ES-I3 (cell line): ENCODE measurements at regions not wholly inside any gene's neighbourhood (a gene's known extent, or its start where the extent isn't known, plus 50 kb on each side); places are given as distances from the start of the nearest gene placed in this dataset.

Experiments
- H3K36me3 ChIP-seq: 2 replicates; pipeline ENCODE4 v1.6.1; 2013; ENCODE audit warnings: mild to moderate bottlenecking, low read length, control low read depth, moderate library complexity; ENCODE audit not compliant: insufficient read depth
- H3K4me1 ChIP-seq: 2 replicates; pipeline ENCODE4 v1.6.1; 2013; ENCODE audit warnings: mild to moderate bottlenecking, control low read depth, low read length; ENCODE audit not compliant: insufficient read depth
- H3K9ac ChIP-seq: 2 replicates; pipeline ENCODE4 v1.6.1; 2013; ENCODE audit warnings: low read depth, mild to moderate bottlenecking, low read length, moderate library complexity
- H3K9me3 ChIP-seq: 2 replicates; pipeline ENCODE4 v1.6.1; 2013; ENCODE audit warnings: mild to moderate bottlenecking, low read length, moderate library complexity; ENCODE audit not compliant: control insufficient read depth, insufficient read depth

DNA sequence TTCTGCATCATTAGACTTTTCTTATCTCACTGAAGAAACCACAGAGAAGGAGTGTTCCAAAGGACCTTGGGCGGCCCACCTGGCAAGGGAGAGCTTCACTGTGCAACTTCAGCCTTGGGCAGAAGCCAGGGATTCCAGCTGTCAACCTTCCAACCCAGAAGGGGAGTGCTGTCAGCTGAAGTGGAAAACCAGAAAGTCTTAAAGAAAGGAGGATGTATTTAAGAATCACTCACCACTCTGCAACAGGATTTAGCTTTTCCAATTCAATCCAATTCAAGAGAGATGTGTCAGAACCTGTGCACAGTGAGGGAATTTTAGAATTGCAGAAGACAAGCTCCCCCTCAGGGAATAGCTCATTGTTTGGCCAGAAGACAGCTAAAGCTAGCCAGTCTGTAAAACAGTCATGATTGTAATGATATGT lies 553.7 kb downstream of the CD83 start:
- Histone ChIP-seq H3K9me3 (no peaks in the 10 kb centered on the region), H3K4me1 (no peaks in the 10 kb centered on the region; the same call in 1 of the 2 replicates), H3K9ac (no peak overlapping the region), H3K36me3 (no peaks in the 10 kb centered on the region)

DNA sequence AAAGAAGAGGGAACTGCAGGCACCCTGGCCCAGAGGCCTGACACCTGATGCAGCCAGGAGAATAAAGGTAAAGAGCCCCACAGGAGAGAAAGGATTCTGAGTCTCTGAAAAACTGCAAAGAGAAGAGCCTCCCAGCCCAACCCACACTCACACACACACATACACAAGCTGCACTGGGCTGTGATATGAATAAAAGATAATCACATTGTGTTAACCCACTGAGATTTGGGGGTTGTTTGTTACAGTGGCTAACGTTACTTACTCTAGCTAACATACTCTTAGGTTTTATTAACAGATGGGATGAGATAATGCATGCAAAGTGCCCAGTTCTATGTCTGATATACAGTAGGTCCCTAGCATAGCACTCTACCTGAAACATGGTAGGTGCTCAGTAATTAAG lies 554.4 kb downstream of the CD83 start:
- Histone ChIP-seq H3K4me1 (no peaks in the 10 kb centered on the region; the same call in 1 of the 2 replicates), H3K9me3 (no peaks in the 10 kb centered on the region), H3K36me3 (no peaks in the 10 kb centered on the region), H3K9ac (no peak overlapping the region)

DNA sequence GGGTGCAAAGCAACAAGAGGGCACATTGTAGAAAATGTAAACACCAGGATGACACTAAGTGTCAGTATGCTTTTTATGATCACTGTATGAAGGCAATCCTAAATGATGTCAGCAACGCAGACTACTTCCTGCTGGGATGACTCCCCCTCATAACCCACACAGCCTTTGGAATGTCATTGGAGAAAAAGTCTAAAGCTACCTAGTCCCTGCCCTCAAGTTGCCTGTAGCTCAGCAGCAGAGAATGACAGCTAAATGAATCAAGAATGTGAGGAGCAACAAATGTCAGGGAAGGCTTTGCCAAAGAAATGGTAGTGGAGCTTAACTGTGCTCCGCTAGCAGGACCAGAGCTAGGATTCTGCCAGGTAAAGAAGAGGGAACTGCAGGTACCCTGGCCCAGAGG lies 555.6 kb downstream of the CD83 start:
- Histone ChIP-seq H3K4me1 (no peaks in the 10 kb centered on the region; the same call in 1 of the 2 replicates), H3K9ac (no peak overlapping the region), H3K36me3 (no peaks in the 10 kb centered on the region), H3K9me3 (no peaks in the 10 kb centered on the region)

DNA sequence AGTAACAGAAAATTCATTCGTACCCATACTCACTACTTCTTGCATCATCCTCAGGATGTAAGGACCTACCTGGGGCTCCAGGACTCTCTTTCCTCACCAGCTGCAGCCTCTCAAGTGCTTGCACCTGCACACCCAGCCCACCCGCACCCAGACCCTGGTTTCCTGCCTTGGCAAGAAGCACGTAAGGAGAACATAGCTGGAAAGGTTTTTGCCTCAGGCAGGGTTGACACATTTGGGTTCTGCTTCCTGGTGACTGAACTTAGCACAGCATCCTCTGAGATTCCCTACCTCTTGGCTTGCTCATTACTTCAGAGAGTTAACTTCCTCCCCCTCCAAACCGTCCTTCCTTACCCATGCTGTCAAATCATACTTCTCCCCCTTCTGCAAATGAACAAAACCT lies 556.9 kb downstream of the CD83 start:
- H3K4me1 ChIP-seq = no peaks in the 10 kb centered on the region; the same call in 1 of the 2 replicates
- no peak overlapping the region for H3K9ac ChIP-seq
- no peaks in the 10 kb centered on the region for H3K9me3 ChIP-seq
- no peaks in the 10 kb centered on the region for H3K36me3 ChIP-seq

DNA sequence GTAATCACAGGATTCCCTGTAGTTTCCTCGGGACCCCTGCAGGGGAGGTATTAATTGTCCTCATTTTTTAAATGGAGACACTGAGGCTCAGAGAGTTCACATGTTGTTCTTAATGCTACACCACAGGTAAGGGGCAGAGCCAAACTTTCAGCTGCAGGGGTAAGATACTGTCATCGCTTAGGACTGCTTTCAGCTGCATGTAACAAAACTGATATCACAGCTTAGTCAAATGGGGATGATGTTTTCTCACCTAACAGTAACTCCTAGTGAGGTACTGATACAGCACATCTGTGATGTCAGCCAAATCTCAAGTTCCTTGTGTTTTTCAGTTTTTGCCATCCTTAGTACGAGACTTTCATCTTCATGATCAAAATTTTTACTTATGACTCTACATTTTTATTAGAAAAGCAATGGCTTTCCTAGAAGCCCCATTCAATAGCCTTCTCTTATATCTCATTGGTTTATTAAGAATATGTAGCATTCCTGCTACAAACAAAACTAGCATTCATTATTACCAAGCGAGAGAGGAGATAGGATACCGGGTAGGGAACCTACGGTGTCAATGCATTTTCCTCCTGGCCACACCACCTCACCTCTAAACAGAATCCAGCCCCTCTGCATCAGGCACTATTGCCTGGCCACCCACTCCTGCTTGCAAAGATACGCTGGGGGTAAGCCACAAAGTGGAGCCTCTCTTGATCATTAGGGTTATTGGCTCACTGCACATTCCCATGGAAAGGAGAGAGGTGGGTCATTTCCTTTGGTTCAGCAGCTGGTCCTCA lies 557.5 kb downstream of the CD83 start:
- Histone ChIP-seq H3K36me3 (no peaks in the 10 kb centered on the region), H3K9ac (no peak overlapping the region), H3K9me3 (no peaks in the 10 kb centered on the region), H3K4me1 (no peaks in the 10 kb centered on the region; the same call in 1 of the 2 replicates)

DNA sequence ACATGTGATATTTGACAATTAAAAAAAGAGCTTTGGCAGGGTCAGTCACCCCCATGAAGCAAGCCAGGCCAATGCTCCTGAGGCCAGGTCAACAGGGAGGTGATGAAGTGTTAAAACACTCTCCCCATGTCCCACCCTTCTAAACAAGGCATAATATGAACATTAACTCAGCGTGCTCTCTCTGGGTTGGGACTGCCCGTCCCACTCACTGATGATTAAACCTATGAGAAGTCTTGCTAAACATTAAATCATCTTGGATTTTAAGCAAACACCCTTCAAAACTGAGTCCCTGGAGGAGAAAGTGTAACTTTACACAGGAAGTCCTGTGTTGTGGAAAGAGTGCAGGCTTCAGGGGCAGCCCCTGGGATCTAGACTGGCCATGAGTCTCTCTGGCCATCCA lies 558.5 kb downstream of the CD83 start:
- Histone ChIP-seq H3K9ac (no peak overlapping the region), H3K36me3 (no peaks in the 10 kb centered on the region), H3K4me1 (no peaks in the 10 kb centered on the region; the same call in 1 of the 2 replicates), H3K9me3 (no peaks in the 10 kb centered on the region)

DNA sequence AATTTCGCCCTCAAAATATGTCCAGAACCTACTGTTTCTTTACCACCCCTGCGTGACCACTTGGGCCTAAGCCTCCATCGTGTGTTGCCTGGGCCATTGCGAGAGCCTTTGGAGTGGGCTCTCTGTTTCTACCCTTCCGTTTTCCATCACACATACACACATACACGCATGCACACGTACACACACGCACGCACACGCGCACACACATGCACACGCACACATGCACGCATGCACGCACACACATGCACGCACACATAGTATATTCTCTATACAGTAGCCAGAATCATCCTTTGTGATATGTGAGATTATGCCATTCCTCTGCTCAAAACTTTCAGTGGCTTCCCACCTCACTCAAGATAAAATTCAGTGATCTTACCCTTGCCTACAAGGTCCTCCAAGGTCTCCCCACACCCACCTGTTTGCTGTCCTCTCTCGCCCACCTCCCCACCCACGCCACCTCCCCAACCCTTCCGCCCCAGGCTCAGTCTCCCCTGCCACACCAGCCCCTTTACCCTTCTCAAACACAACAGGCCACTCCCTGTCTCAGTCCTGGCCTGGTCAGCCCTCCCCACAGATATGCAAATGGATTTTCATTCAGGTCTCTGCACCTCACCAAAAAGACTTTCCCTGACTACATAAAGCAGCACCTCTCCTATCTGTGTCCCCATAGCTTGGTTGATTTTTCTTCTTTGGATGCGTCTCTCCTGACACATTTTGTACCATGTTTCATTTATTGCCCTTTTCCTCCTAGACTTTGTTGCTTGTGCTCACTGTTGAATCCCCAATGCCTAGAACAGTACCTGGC lies 559.6 kb downstream of the CD83 start:
- no peaks in the 10 kb centered on the region; the same call in 1 of the 2 replicates for H3K4me1 ChIP-seq
- no peaks in the 10 kb centered on the region for H3K36me3 ChIP-seq
- no peak overlapping the region for H3K9ac ChIP-seq
- no peaks in the 10 kb centered on the region for H3K9me3 ChIP-seq

DNA sequence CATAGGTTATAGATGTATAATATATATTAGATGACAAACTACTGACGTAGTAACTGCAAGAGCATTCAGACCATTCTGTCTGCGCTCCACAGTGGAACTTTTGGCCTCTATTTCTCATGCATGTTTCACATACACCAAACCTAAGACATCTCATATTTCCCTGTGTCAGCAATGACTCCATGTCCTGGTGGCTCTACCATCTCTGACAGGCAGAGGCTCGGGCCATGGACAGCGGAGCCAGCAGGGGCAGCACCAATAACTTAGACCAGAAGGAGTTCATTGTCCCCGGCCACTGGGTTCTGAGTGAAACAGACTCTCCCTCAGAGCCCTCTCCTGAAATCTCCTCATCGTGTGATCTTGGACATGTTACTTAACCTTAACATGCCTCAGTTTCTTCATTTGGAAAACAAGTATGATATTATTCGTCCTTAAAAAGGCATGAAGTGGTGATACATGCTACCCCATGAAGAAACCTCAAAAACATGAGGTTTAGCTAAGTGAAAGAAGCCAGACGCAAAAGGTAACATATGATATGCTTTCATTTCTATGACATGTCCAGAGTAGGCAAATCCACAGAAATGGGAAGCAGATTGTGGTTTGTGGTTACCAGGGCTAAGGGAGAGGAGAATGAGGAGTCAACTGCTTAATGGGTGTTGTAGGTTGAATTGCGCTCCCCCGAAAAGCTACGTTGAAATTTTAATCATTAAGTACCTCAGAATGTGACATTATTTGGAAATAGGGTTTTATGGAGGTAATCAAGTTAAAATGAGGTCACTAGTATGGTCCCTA lies 564.0 kb upstream of the JARID2 start:
- Histone ChIP-seq H3K36me3 (no peaks in the 10 kb centered on the region), H3K4me1 (peaks cover 3% of the 10 kb centered on the region; the same call in 1 of the 2 replicates), H3K9ac (no peak overlapping the region), H3K9me3 (no peaks in the 10 kb centered on the region)

DNA sequence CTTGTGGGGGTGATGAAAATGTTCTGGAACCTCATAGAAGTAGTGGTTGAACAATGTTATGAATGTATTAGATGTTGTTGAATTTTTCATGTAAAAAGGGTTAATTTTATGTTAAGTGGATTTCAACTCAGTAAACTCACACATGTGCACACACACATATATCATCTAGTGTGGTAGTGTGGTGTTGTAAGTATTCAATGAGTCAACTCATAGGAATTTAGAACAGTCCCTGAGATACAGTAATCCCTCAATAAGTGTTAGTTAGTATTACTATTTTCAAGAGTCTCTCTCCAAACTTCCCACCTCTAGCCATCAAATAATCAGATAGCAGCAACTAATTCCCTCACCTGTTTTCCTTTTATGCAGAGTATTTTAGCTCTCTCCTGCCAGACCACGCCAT lies 563.1 kb upstream of the JARID2 start:
- Histone ChIP-seq H3K9ac (no peak overlapping the region), H3K9me3 (no peaks in the 10 kb centered on the region), H3K4me1 (peaks cover 3% of the 10 kb centered on the region; the same call in 1 of the 2 replicates), H3K36me3 (no peaks in the 10 kb centered on the region)

DNA sequence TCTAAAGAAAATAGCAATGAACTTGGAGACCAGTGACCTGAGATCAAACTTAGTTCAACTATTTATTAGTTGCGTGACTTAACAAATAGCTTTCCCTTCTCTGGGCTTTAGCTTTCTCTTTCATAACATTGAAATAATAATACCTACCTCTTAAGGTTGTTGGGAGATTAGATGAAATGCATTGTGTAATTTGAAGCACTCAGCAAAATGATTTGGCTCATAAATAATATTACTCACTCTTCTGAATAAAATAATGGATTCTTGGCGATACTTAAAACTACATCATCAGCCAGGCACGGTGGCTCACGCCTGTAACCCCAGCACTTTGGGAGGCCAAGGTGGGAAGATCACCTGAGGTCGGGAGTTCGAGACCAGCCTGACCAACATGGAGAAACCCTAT lies 556.2 kb upstream of the JARID2 start:
- Histone ChIP-seq H3K9ac (no peak overlapping the region), H3K4me1 (peaks cover 12% of the 10 kb centered on the region; the same call in 1 of the 2 replicates), H3K9me3 (no peaks in the 10 kb centered on the region), H3K36me3 (no peaks in the 10 kb centered on the region)

DNA sequence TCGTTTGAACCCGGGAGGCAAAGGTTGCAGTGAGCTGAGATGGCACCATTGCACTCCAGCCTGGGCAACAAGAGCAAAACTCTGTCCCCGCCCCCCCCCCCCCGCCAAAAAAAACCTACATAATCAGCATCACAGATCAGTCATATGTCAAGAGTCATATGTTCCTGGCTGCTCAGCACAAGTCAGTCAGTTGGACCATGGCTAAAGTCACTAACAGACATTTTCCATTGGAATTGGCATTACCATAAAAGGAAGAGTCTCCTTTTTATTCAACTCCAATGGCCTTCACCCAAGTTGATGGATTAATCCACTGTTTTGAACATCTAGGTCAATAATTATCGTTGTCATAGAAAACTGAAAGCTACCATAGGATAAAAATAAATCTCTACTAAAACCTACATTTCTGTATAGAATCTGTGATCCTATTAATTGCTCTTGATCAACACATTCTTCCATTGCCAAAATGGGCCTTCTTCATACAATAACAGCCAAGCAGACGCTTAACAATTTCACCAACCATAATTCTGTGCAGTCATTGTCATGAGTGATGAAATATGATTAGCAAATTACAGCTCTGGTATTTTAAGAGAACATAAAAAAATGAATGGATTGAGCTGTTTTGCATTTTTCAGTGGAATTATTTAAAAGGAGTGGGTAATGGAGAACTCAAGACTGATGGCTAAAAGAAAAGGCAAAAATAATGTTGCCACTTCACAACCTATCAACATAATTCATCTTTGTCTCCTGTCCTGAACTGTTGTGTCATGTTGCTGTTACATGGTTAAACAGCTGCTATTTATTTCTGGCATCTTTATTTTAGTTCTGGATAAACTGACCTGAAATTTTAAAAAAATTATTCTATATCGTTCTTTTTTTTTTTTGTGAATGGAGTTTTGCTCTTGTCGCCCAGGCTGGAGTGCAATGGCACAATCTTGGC lies 555.5 kb upstream of the JARID2 start:
- no peaks in the 10 kb centered on the region for H3K36me3 ChIP-seq
- no peaks in the 10 kb centered on the region for H3K9me3 ChIP-seq
- peaks cover 12% of the 10 kb centered on the region; the same call in 1 of the 2 replicates for H3K4me1 ChIP-seq
- no peak overlapping the region for H3K9ac ChIP-seq

DNA sequence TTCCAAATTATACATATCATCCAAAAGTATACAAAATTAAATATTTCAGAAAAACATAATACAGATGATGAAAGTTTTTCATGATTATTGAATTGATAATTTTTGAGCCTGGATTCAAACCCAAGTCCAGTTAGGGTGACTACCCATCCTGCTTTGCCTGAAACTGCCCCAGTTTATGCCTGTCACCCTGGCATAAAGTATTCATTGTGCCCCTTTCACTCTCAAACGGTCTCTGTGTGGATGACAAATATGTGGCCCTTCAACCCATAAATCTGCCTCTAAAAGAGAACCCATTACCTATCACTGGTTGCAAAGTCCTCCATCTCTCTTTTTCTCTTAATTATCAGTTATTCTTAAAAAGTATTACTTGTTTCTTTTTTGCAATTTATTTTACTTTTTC lies 553.7 kb upstream of the JARID2 start:
- H3K9me3 ChIP-seq = no peaks in the 10 kb centered on the region
- H3K9ac ChIP-seq = no peak overlapping the region
- no peaks in the 10 kb centered on the region for H3K36me3 ChIP-seq
- peaks cover 12% of the 10 kb centered on the region; the same call in 1 of the 2 replicates for H3K4me1 ChIP-seq
